22Rv1 (cell line): ENCODE measurements at regions not wholly inside any gene's neighbourhood (a gene's known extent, or its start where the extent isn't known, plus 50 kb on each side); places are given as distances from the start of the nearest gene placed in this dataset.

Experiments used
- H3K27ac ChIP-seq: fragments of 450-650 bp; 2 replicates; pipeline ENCODE4 v1.5.1; 2017
- ZFX ChIP-seq: fragments of 450-650 bp; IDR thresholded peaks from 2 replicates; pipeline ENCODE4 v1.6.1; 2017; ENCODE audit warnings: antibody characterized with exemption, borderline replicate concordance
- TF ChIP-seq, protein P1 (sequence below): fragments of 450-650 bp; IDR thresholded peaks from 2 replicates; pipeline ENCODE4 v1.5.1; 2017; ENCODE audit warnings: mild to moderate bottlenecking

DNA sequence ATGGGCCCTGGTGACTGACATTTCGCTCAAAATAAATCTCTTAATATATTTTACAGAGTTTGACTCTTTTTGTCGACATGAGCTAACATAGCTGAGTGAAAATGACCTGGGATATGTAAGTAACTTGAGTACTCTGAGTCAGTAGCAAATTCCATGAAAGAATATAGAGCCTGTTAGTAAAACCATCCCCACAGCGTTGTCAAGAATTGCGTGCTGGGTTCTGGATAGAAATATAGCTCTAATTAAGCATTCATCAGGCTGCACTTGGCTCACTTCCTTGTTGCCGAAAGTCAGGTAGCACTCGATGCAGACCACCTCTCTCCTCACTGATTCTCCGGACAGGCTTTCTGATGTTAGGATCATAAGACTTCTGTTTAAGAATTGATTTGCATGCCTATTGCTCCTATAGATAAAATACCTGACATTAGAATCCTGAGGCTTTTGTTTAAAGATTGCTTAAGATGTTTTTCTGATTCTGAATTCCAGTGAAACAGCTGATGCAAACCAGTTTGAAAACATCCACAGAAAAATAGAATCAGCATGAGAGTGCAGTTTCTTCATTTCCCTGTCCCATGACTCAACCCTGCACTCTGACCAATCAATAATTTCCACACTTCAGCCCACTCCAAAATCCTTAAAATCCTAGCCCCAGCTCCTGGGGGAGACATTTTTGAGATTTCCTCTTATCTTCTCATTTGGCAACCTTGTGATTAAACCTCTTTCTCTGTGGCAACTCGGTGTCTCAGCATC, 310.6 kb downstream of the DIRAS2 start:
- H3K27ac ChIP-seq, result no peak overlapping the region
- no peak for TF ChIP-seq ZFX

DNA sequence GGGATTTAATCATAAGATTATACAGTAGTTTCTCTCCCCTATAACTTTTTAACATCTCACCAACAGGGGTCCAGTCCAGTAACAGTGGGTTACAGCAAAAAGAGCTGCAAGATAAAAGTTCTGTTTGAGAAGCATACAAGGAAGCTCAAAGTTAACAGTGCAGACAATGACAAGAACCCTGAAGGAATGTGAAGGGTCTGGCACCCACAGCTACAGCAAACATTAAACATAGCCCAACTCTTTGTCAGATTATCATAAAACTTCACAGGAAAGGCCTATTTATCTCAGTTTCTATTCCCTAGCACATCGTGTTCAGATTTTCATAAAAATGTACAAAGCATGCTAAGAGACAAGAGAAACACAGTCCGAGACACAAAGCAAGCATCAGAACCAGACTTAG, 309.4 kb downstream of the DIRAS2 start:
- TF ChIP-seq, protein P1, sequence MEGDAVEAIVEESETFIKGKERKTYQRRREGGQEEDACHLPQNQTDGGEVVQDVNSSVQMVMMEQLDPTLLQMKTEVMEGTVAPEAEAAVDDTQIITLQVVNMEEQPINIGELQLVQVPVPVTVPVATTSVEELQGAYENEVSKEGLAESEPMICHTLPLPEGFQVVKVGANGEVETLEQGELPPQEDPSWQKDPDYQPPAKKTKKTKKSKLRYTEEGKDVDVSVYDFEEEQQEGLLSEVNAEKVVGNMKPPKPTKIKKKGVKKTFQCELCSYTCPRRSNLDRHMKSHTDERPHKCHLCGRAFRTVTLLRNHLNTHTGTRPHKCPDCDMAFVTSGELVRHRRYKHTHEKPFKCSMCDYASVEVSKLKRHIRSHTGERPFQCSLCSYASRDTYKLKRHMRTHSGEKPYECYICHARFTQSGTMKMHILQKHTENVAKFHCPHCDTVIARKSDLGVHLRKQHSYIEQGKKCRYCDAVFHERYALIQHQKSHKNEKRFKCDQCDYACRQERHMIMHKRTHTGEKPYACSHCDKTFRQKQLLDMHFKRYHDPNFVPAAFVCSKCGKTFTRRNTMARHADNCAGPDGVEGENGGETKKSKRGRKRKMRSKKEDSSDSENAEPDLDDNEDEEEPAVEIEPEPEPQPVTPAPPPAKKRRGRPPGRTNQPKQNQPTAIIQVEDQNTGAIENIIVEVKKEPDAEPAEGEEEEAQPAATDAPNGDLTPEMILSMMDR, result no peak
- TF ChIP-seq ZFX, result no peak
- no peak overlapping the region for H3K27ac ChIP-seq

DNA sequence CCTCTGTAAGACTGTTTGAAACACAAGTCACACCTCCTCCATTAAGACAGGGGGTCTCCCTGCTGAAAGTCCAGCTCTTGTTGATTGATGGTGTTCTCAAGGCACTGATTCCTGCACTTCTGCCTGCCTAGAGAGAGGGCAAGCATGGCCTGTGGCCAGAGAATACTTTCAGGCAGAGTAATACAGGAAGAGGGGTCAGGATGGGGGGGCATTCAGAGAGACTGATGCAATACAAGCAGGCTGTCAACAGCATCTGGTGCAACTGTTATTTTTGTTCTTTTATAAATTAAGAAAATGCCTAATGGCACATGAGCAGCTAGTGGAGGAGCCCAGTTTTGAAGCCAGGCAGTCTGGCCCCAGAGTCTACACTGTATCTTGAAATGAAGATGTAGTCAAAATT, 302.2 kb downstream of the DIRAS2 start:
- TF ChIP-seq ZFX, result no peak
- TF ChIP-seq, protein P1, result no peak
- no peak overlapping the region for H3K27ac ChIP-seq

DNA sequence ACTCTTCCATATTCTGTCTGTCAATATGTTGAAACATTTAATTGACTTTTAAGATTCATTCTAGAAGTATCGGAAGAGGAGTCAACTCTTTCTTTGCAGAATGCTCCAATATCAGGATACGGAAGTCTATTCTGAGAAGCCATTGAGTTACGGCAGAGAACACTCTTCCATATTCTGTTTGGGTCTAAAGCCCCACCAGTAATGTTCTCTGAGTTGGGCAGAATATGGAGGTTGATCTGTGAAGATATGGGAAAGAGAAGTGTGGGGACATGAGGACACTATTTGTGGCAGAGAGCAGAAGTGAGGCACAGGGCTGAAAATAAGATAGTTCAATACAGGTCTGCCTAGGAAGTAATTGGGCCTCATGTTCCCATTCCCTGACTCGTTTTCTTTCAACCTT, 300.0 kb downstream of the DIRAS2 start:
- H3K27ac ChIP-seq, result no peak overlapping the region
- TF ChIP-seq, protein P1, result no peak
- TF ChIP-seq ZFX, result no peak

DNA sequence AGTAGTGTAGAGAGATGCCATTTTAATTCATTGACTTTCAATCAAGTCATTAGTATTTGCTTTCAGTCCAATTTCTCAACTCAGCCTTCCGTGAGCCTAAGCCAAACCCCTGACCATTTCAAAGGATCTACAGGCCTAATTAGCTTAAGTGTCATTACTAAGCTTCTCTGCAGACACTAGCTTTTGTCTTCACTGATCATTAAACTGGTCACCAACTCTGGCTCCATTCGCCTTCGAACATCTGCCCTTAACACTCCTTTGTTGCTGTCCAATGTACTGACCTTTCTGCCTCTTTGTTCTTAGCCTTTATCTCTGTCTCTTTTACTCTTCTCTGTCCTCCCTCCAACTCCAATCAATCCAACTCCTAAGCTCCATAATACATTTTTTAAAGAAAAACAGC, 299.3 kb downstream of the DIRAS2 start:
- H3K27ac ChIP-seq, result no peak overlapping the region
- TF ChIP-seq, protein P1, result no peak
- TF ChIP-seq ZFX, result no peak

DNA sequence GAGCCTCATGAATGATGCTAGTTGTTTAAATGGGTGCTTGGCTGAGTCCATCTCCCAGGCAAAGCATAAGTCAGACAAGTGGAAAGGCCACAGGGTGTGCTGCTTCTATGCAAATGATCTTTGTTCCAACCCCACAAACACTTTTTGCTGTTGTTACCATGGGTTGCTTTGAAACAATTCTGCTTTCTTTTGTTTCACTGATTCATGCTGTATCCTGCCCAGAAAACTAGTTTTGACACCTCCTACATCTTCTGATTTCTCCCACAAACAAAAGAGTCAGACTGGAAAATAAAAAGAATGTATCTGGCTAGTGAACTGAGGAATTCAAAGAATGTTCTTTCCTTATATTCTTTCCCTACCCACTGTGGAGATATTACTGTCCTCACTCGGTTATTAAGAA, 298.6 kb downstream of the DIRAS2 start:
- H3K27ac ChIP-seq, result no peak overlapping the region
- TF ChIP-seq, protein P1, result no peak
- no peak for TF ChIP-seq ZFX

DNA sequence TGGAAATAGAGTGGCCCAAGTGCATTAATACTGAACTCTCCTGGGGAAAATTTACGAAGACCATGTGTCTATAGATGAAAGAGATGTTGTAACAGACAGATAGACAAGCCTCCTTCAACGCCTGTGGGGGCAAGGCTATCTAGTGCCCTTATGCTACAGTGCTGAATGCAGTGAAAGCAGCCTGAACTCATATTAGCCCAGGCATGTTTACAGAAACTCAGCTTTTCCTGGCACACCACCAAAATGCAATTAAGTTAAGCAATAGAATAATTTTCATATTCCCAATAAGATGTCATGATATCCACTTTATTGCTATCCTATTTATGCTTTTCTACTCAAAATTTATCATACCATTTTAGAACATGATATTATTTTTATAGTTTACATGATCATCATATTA, 277.0 kb downstream of the DIRAS2 start:
- H3K27ac ChIP-seq, result no peak overlapping the region
- no peak for TF ChIP-seq ZFX
- TF ChIP-seq, protein P1, result no peak

DNA sequence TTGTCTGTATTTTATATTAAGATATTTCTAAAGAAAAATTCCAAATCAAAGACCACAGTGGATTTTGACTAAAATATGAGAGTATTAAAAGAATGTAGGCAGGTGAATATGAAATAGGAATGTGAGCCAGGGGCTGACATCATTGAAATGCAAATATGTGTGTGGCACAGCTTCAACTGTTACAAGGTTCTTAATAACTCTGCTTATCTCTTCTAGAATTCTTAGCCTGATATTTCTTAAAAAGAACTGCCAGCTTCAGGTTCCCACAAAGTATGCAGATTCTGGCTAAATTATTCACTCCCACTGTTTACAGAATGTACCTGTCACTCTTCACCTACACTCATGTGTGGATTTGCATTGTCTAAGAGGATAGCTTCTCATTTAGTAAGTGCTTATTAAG, 274.4 kb downstream of the DIRAS2 start:
- TF ChIP-seq ZFX, result no peak
- TF ChIP-seq, protein P1, result no peak

More for the DNA sequence above, 274.4 kb downstream of the DIRAS2 start:
- H3K27ac ChIP-seq, result no peak overlapping the region
